MM.1S (cell line): ENCODE measurements at regions not wholly inside any gene's neighbourhood (a gene's known extent, or its start where the extent isn't known, plus 50 kb on each side); places are given as distances from the start of the nearest gene placed in this dataset.
A peak's percentile ranks its signal among the peaks of the same experiment; 100 is the strongest.

Experiments used
- DNase-seq: peaks from one replicate; pipeline ENCODE4 v3.0.0-alpha.2; 2015
- H2AFZ ChIP-seq: fragments of 300-600 bp; sonication (generic); 2 replicates; pipeline ENCODE4 v1.6.0; 2016; ENCODE audit warnings: antibody characterized with exemption, low read length
- H3F3A ChIP-seq: fragments of 300-600 bp; sonication (generic); 2 replicates; pipeline ENCODE4 v1.6.1; 2016; ENCODE audit warnings: mild to moderate bottlenecking, antibody characterized with exemption, low read length, moderate library complexity, mixed read lengths; ENCODE audit not compliant: insufficient read depth
- H3K27ac ChIP-seq: fragments of 300-600 bp; sonication (generic); 2 replicates; pipeline ENCODE4 v1.5.1; 2016; ENCODE audit warnings: mild to moderate bottlenecking, low read length
- H3K27me3 ChIP-seq: fragments of 300-600 bp; sonication (generic); replicated peaks from 2 replicates; pipeline ENCODE4 v1.6.0; 2016; ENCODE audit warnings: low read length; ENCODE audit not compliant: insufficient read depth
- H3K36me3 ChIP-seq: fragments of 300-600 bp; sonication (generic); replicated peaks from 2 replicates; pipeline ENCODE4 v1.6.1; 2016; ENCODE audit warnings: mild to moderate bottlenecking, low read length, mixed read lengths; ENCODE audit not compliant: insufficient read depth
- H3K4me1 ChIP-seq: fragments of 300-600 bp; sonication (generic); 2 replicates; pipeline ENCODE4 v1.6.1; 2016; ENCODE audit warnings: low read length, mixed read lengths
- H3K4me2 ChIP-seq: fragments of 300-600 bp; sonication (generic); 2 replicates; pipeline ENCODE4 v1.6.0; 2016; ENCODE audit warnings: low read depth, low read length
- H3K4me3 ChIP-seq: fragments of 300-600 bp; sonication (generic); 2 replicates; pipeline ENCODE4 v1.5.1; 2016; ENCODE audit warnings: low read length, mixed read lengths
- H3K79me2 ChIP-seq: fragments of 300-600 bp; sonication (generic); 2 replicates; pipeline ENCODE4 v1.6.1; 2016; ENCODE audit warnings: mixed run types, low read length, mixed read lengths
- H3K9ac ChIP-seq: fragments of 300-600 bp; sonication (generic); 2 replicates; pipeline ENCODE4 v1.6.1; 2016; ENCODE audit warnings: low read length, mixed read lengths
- H3K9me2 ChIP-seq: fragments of 300-600 bp; sonication (generic); replicated peaks from 2 replicates; pipeline ENCODE4 v1.6.1; 2016; ENCODE audit warnings: mild to moderate bottlenecking, low read length, mixed read lengths; ENCODE audit not compliant: insufficient read depth
- H3K9me3 ChIP-seq: fragments of 300-600 bp; sonication (generic); replicated peaks from 2 replicates; pipeline ENCODE4 v1.6.1; 2016; ENCODE audit warnings: mild to moderate bottlenecking, low read length, mixed read lengths; ENCODE audit not compliant: insufficient read depth
- H4K20me1 ChIP-seq: fragments of 300-600 bp; sonication (generic); 2 replicates; pipeline ENCODE4 v1.6.1; 2016; ENCODE audit warnings: mild to moderate bottlenecking, low read length, moderate library complexity, mixed read lengths; ENCODE audit not compliant: insufficient read depth
- CTCF ChIP-seq: fragments of 300-600 bp; sonication (generic); IDR thresholded peaks from 2 replicates; pipeline ENCODE4 v1.5.1; 2016; ENCODE audit warnings: antibody characterized with exemption, low read length, mixed read lengths
- EZH2 ChIP-seq: fragments of 300-600 bp; sonication (generic); optimal IDR thresholded peaks from 2 replicates; pipeline ENCODE3; 2017; ENCODE audit warnings: low read depth, mild to moderate bottlenecking, antibody characterized with exemption, low read length, mixed read lengths
- EZH2phosphoT487 ChIP-seq: fragments of 300-600 bp; sonication (generic); IDR thresholded peaks from 2 replicates; pipeline ENCODE4 v1.6.1; 2018; ENCODE audit warnings: antibody characterized with exemption, low read length

- Histone ChIP-seq H3K36me3 (no peaks in the 10 kb centered on the region), H3K9me3 (no peaks in the 10 kb centered on the region), H3K9ac (no peak overlapping the region), H3K79me2 (no peaks in the 10 kb centered on the region), H3F3A (no peaks in the 10 kb centered on the region), H3K27me3 (no peaks in the 10 kb centered on the region), H3K4me2 (no peak overlapping the region), H3K4me3 (no peak overlapping the region), H3K4me1 (no peaks in the 10 kb centered on the region), H2AFZ (no peak overlapping the region), H4K20me1 (no peaks in the 10 kb centered on the region), H3K27ac (no peak overlapping the region), H3K9me2 (no peaks in the 10 kb centered on the region)
- TF ChIP-seq EZH2phosphoT487 = no peak
- no peak for TF ChIP-seq EZH2
- no peak for TF ChIP-seq CTCF
- no peak for DNase-seq
Observed at GRCh38 chr1:191483988-191484387, 674.3 kb upstream of the RGS18 start.

GRCh38 chr1:191490303-191490702 lies 668.0 kb upstream of the RGS18 start:
- Histone ChIP-seq H3K27ac (no peak overlapping the region), H3F3A (no peaks in the 10 kb centered on the region), H3K79me2 (no peaks in the 10 kb centered on the region), H3K9me2 (no peaks in the 10 kb centered on the region), H2AFZ (no peak overlapping the region), H3K36me3 (no peaks in the 10 kb centered on the region), H3K9me3 (no peaks in the 10 kb centered on the region), H3K4me2 (no peak overlapping the region), H3K27me3 (no peaks in the 10 kb centered on the region), H4K20me1 (no peaks in the 10 kb centered on the region), H3K4me3 (no peak overlapping the region), H3K9ac (no peak overlapping the region), H3K4me1 (0 out of 2 replicates have a peak, but pooled peaks cover 6% of the 10 kb centered on the region)
- DNase-seq = peak; percentile 26
- TF ChIP-seq CTCF (no peak), EZH2phosphoT487 (no peak), EZH2 (no peak)

- Histone ChIP-seq H3K27me3 (no peaks in the 10 kb centered on the region), H3K9ac (no peak overlapping the region), H3K27ac (no peak overlapping the region), H4K20me1 (no peaks in the 10 kb centered on the region), H3K4me1 (peaks cover 12% of the 10 kb centered on the region), H3K79me2 (no peaks in the 10 kb centered on the region), H3K9me2 (no peaks in the 10 kb centered on the region), H2AFZ (no peak overlapping the region), H3K9me3 (no peaks in the 10 kb centered on the region), H3K4me2 (no peak overlapping the region), H3K4me3 (no peak overlapping the region), H3K36me3 (no peaks in the 10 kb centered on the region), H3F3A (no peaks in the 10 kb centered on the region)
- TF ChIP-seq CTCF (no peak), EZH2 (no peak), EZH2phosphoT487 (no peak)
- no peak for DNase-seq
Observed at GRCh38 chr1:191495040-191495439, 663.2 kb upstream of the RGS18 start.
